ENCODE measurements at regions not wholly inside any gene's neighbourhood (a gene's known extent, or its start where the extent isn't known, plus 50 kb on each side); places are given as distances from the start of the nearest gene placed in this dataset.

DNA sequence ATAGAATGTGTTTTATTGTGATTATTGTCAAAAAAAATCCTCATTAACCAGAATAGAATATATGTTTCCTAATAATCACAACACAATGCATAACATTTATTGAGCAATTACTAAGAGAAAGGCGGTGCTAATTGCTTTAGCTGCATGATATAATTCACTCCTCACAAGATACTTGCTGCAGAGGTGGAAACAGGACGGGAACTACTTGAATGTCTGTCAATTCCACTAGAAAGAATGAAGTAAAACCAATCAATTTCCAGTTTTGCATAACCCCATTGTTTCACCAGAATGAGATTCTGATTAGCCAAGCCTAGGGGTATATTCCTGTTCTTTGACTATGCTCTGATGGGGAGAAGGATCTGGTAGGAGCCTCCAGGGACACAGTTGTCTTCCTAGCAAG, 239.1 kb upstream of the NRP1 start (continued):
- TF ChIP-seq, protein P1, sequence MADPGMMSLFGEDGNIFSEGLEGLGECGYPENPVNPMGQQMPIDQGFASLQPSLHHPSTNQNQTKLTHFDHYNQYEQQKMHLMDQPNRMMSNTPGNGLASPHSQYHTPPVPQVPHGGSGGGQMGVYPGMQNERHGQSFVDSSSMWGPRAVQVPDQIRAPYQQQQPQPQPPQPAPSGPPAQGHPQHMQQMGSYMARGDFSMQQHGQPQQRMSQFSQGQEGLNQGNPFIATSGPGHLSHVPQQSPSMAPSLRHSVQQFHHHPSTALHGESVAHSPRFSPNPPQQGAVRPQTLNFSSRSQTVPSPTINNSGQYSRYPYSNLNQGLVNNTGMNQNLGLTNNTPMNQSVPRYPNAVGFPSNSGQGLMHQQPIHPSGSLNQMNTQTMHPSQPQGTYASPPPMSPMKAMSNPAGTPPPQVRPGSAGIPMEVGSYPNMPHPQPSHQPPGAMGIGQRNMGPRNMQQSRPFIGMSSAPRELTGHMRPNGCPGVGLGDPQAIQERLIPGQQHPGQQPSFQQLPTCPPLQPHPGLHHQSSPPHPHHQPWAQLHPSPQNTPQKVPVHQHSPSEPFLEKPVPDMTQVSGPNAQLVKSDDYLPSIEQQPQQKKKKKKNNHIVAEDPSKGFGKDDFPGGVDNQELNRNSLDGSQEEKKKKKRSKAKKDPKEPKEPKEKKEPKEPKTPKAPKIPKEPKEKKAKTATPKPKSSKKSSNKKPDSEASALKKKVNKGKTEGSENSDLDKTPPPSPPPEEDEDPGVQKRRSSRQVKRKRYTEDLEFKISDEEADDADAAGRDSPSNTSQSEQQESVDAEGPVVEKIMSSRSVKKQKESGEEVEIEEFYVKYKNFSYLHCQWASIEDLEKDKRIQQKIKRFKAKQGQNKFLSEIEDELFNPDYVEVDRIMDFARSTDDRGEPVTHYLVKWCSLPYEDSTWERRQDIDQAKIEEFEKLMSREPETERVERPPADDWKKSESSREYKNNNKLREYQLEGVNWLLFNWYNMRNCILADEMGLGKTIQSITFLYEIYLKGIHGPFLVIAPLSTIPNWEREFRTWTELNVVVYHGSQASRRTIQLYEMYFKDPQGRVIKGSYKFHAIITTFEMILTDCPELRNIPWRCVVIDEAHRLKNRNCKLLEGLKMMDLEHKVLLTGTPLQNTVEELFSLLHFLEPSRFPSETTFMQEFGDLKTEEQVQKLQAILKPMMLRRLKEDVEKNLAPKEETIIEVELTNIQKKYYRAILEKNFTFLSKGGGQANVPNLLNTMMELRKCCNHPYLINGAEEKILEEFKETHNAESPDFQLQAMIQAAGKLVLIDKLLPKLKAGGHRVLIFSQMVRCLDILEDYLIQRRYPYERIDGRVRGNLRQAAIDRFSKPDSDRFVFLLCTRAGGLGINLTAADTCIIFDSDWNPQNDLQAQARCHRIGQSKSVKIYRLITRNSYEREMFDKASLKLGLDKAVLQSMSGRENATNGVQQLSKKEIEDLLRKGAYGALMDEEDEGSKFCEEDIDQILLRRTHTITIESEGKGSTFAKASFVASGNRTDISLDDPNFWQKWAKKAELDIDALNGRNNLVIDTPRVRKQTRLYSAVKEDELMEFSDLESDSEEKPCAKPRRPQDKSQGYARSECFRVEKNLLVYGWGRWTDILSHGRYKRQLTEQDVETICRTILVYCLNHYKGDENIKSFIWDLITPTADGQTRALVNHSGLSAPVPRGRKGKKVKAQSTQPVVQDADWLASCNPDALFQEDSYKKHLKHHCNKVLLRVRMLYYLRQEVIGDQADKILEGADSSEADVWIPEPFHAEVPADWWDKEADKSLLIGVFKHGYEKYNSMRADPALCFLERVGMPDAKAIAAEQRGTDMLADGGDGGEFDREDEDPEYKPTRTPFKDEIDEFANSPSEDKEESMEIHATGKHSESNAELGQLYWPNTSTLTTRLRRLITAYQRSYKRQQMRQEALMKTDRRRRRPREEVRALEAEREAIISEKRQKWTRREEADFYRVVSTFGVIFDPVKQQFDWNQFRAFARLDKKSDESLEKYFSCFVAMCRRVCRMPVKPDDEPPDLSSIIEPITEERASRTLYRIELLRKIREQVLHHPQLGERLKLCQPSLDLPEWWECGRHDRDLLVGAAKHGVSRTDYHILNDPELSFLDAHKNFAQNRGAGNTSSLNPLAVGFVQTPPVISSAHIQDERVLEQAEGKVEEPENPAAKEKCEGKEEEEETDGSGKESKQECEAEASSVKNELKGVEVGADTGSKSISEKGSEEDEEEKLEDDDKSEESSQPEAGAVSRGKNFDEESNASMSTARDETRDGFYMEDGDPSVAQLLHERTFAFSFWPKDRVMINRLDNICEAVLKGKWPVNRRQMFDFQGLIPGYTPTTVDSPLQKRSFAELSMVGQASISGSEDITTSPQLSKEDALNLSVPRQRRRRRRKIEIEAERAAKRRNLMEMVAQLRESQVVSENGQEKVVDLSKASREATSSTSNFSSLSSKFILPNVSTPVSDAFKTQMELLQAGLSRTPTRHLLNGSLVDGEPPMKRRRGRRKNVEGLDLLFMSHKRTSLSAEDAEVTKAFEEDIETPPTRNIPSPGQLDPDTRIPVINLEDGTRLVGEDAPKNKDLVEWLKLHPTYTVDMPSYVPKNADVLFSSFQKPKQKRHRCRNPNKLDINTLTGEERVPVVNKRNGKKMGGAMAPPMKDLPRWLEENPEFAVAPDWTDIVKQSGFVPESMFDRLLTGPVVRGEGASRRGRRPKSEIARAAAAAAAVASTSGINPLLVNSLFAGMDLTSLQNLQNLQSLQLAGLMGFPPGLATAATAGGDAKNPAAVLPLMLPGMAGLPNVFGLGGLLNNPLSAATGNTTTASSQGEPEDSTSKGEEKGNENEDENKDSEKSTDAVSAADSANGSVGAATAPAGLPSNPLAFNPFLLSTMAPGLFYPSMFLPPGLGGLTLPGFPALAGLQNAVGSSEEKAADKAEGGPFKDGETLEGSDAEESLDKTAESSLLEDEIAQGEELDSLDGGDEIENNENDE (IDR thresholded peaks at IDR 0.05; ENCODE audit: insufficient replicate concordance, low read length) = no peak
- TF ChIP-seq SIN3A (conservative IDR thresholded peaks at IDR 0.05 in 1 of 2, IDR thresholded peaks at IDR 0.05 in 1 of 2; ENCODE audit: low read depth in 1 of 2, low read length in 2 of 2) (no peak), CTBP2 (IDR thresholded peaks at IDR 0.05; ENCODE audit: borderline replicate concordance, insufficient read depth, insufficient read length, low read length) (no peak), SP1 (IDR thresholded peaks at IDR 0.05; ENCODE audit: low read depth, low read length) (no peak), HDAC6 (IDR thresholded peaks at IDR 0.05; ENCODE audit: low read depth, low read length) (no peak), JUND (IDR thresholded peaks at IDR 0.05; ENCODE audit: low read length) (no peak), SUZ12 (IDR thresholded peaks at IDR 0.05; ENCODE audit: low read length) (no peak)
- TF ChIP-seq, protein P2, sequence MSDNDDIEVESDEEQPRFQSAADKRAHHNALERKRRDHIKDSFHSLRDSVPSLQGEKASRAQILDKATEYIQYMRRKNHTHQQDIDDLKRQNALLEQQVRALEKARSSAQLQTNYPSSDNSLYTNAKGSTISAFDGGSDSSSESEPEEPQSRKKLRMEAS (IDR thresholded peaks at IDR 0.05) = no peak
- TF ChIP-seq, protein P3, sequence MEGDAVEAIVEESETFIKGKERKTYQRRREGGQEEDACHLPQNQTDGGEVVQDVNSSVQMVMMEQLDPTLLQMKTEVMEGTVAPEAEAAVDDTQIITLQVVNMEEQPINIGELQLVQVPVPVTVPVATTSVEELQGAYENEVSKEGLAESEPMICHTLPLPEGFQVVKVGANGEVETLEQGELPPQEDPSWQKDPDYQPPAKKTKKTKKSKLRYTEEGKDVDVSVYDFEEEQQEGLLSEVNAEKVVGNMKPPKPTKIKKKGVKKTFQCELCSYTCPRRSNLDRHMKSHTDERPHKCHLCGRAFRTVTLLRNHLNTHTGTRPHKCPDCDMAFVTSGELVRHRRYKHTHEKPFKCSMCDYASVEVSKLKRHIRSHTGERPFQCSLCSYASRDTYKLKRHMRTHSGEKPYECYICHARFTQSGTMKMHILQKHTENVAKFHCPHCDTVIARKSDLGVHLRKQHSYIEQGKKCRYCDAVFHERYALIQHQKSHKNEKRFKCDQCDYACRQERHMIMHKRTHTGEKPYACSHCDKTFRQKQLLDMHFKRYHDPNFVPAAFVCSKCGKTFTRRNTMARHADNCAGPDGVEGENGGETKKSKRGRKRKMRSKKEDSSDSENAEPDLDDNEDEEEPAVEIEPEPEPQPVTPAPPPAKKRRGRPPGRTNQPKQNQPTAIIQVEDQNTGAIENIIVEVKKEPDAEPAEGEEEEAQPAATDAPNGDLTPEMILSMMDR (IDR thresholded peaks at IDR 0.05; ENCODE audit: control extremely low read depth in 1 of 3, insufficient read depth in 1 of 3, low read depth in 1 of 3, low read length in 3 of 3) = no peak

Data from H1 (cell line).